ENCODE measurements at regions not wholly inside any gene's neighbourhood (a gene's known extent, or its start where the extent isn't known, plus 50 kb on each side); places are given as distances from the start of the nearest gene placed in this dataset.

DNA sequence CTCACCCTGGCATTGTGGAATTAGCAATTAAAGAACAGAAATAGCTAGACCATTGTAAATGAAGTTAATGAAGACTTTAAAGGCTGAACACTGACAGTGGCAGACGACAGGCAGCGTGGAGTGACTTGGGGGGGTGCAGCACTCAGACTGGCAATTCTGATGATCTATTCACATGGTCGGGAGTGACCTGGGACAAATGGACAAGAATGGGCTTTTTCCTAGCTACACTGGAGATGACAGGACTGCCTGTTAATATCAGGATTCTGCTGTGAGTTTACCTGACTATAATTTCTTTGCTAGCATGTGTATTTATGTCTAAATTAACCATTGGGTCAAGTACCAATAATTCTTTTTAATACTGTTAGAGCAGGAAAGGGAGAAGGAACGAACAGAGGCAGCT is 199.6 kb downstream of the FBXO15 start:
- H3K9me3 Mint-ChIP-seq (ENCODE audit: unreplicated experiment) = no peaks in the 10 kb centered on the region
- TF ChIP-seq, protein P1, sequence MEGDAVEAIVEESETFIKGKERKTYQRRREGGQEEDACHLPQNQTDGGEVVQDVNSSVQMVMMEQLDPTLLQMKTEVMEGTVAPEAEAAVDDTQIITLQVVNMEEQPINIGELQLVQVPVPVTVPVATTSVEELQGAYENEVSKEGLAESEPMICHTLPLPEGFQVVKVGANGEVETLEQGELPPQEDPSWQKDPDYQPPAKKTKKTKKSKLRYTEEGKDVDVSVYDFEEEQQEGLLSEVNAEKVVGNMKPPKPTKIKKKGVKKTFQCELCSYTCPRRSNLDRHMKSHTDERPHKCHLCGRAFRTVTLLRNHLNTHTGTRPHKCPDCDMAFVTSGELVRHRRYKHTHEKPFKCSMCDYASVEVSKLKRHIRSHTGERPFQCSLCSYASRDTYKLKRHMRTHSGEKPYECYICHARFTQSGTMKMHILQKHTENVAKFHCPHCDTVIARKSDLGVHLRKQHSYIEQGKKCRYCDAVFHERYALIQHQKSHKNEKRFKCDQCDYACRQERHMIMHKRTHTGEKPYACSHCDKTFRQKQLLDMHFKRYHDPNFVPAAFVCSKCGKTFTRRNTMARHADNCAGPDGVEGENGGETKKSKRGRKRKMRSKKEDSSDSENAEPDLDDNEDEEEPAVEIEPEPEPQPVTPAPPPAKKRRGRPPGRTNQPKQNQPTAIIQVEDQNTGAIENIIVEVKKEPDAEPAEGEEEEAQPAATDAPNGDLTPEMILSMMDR (IDR thresholded peaks at IDR 0.05; ENCODE audit: unreplicated experiment) = no peak
- ChIA-PET CTCF (interaction anchor here (1.0 kb wide), 1 partner anchor 32 kb away, joined by 5 read pairs; no protein-coding TSS in a partner anchor), POLR2A (interaction anchor here (0.7 to 1.3 kb wide), 2 partner anchors 8 to 159 kb away, joined by 4 read pairs; no protein-coding TSS in a partner anchor)
- intact Hi-C loops (cut with micrococcal nuclease) = no loop called here
- BruUV-seq (replicated peaks) = no TSS peak
- no peaks in the 10 kb centered on the region for H3K4me1 Mint-ChIP-seq (ENCODE audit: insufficient read depth, unreplicated experiment)
- DNase-seq (ENCODE audit: unreplicated experiment) = no peak
- H3K27me3 Mint-ChIP-seq (ENCODE audit: insufficient read depth, unreplicated experiment) = no peaks in the 10 kb centered on the region
- H3K36me3 Mint-ChIP-seq (ENCODE audit: insufficient read depth, unreplicated experiment) = no peaks in the 10 kb centered on the region
- H3K4me3 Mint-ChIP-seq (ENCODE audit: unreplicated experiment) = no peak overlapping the region
- H3K27ac Mint-ChIP-seq (ENCODE audit: low read depth, unreplicated experiment) = no peak overlapping the region

DNA sequence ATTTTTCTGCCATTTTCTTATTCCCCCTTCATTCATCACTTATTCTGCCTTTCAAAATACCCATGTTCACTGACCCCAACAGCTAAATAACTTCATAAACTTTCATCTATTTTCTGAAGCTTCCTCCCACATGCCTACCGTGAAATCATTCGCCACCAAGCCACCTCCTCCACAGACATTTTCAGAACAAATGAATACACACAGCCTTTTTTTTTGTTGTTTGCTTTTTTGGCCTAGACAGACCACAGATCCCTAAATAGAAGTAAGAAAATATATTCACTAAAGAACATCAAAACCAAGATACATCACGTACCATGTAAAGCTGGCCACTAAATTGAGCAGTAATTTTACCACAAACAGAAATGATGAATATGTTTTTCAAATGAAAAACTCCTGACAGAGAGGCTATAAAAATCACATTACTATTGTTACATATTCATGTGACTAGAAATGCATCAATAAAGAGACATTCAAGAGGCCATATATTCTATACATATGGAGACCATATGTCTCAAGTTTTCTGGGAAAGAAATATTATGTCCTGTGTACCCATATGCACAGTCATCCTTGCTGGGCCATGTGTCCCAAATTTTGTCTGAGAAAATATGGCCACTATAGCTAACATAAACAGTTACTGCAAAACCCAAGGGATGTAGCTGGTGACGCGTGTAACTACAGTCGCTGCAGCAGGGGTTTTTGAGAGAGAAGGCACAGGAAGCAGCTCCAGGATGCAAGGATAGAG is 200.3 kb downstream of the FBXO15 start:
- no peaks in the 10 kb centered on the region for H3K9me3 Mint-ChIP-seq (ENCODE audit: unreplicated experiment)
- POLR2A ChIA-PET = interaction anchor here (0.6 to 1.3 kb wide), 2 partner anchors 9 to 49 kb away, joined by 4 read pairs; no protein-coding TSS in a partner anchor
- H3K36me3 Mint-ChIP-seq (ENCODE audit: insufficient read depth, unreplicated experiment) = no peaks in the 10 kb centered on the region
- no peak overlapping the region for H3K4me3 Mint-ChIP-seq (ENCODE audit: unreplicated experiment)
- no peak for DNase-seq (ENCODE audit: unreplicated experiment)
- CTCF ChIA-PET = interaction anchor here (0.7 kb wide), 1 partner anchor 1124 kb away, joined by 3 read pairs; no protein-coding TSS in a partner anchor
- TF ChIP-seq, protein P1 (IDR thresholded peaks at IDR 0.05; ENCODE audit: unreplicated experiment) = no peak
- no peak overlapping the region for H3K27ac Mint-ChIP-seq (ENCODE audit: low read depth, unreplicated experiment)
- no peaks in the 10 kb centered on the region for H3K4me1 Mint-ChIP-seq (ENCODE audit: insufficient read depth, unreplicated experiment)
- no peaks in the 10 kb centered on the region for H3K27me3 Mint-ChIP-seq (ENCODE audit: insufficient read depth, unreplicated experiment)
- intact Hi-C loops (cut with micrococcal nuclease) = no loop called here
- no TSS peak for BruUV-seq (replicated peaks)

DNA sequence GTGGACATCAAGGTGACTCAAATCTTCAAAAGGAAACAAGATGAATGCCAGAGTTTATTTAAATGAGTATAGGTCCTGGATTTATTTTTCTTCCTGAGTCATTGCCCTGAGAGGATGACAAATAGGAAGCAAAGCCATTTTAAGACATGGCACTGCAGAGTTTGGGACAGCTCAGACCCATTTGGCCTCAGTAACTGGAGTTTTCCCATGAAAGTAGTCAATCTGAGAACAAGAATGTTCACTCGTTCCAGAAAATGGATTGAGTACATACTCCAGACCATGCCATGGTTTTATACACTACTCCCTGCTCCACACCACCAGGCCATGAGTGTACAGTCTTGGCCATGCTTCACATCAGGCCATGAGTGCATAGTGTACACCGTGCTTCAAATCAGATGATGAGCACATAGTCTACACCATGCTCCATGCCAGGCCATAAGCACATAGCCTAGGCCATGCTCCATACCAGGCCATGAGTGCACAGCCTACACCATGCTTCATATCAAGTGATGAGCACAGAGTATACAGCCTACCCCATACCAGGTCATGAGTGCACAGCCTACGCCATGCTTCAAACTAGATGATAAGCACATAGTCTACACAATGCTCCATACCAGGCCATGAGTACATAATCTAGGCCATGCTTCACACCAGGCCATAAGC is 202.4 kb downstream of the FBXO15 start:
- Mint-ChIP-seq H3K9me3 (ENCODE audit: unreplicated experiment) (no peaks in the 10 kb centered on the region), H3K27ac (ENCODE audit: low read depth, unreplicated experiment) (no peak overlapping the region), H3K27me3 (ENCODE audit: insufficient read depth, unreplicated experiment) (peaks cover 2% of the 10 kb centered on the region), H3K4me1 (ENCODE audit: insufficient read depth, unreplicated experiment) (no peaks in the 10 kb centered on the region), H3K4me3 (ENCODE audit: unreplicated experiment) (no peak overlapping the region), H3K36me3 (ENCODE audit: insufficient read depth, unreplicated experiment) (no peaks in the 10 kb centered on the region)
- intact Hi-C loops (cut with micrococcal nuclease) = no loop called here
- BruUV-seq (replicated peaks) = no TSS peak
- DNase-seq (ENCODE audit: unreplicated experiment) = no peak
- ChIA-PET POLR2A (no interaction called here), CTCF (interaction anchor here (0.7 kb wide), 1 partner anchor 704 kb away, joined by 3 read pairs; no protein-coding TSS in a partner anchor)
- TF ChIP-seq, protein P1 (IDR thresholded peaks at IDR 0.05; ENCODE audit: unreplicated experiment) = no peak

DNA sequence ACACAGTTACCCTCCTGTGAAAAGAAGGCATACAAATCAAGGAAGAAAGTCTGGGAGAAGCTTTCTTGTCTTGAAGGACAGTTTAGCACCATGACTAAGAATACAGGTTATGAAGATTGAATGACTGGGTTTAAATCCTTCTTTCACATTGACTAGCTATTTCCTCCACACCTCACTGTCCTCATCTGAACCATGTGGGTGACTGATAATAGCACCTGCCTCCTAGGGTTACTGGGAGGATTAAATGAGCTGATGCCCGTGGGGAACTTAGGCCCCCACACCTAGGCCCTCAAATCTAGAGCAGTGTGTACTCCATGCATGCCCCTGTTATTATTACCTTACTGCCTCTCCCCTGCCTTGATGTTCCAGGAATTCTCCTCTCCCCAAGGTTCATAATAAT is 202.9 kb downstream of the FBXO15 start:
- no peak for DNase-seq (ENCODE audit: unreplicated experiment)
- H3K36me3 Mint-ChIP-seq (ENCODE audit: insufficient read depth, unreplicated experiment) = no peaks in the 10 kb centered on the region
- CTCF ChIA-PET = interaction anchor here (0.7 kb wide), 1 partner anchor 704 kb away, joined by 3 read pairs; no protein-coding TSS in a partner anchor
- no peaks in the 10 kb centered on the region for H3K9me3 Mint-ChIP-seq (ENCODE audit: unreplicated experiment)
- no peak overlapping the region for H3K4me3 Mint-ChIP-seq (ENCODE audit: unreplicated experiment)
- H3K27me3 Mint-ChIP-seq (ENCODE audit: insufficient read depth, unreplicated experiment) = peaks cover 7% of the 10 kb centered on the region
- intact Hi-C loops (cut with micrococcal nuclease) = no loop called here
- H3K4me1 Mint-ChIP-seq (ENCODE audit: insufficient read depth, unreplicated experiment) = no peaks in the 10 kb centered on the region
- POLR2A ChIA-PET = no interaction called here
- TF ChIP-seq, protein P1 (IDR thresholded peaks at IDR 0.05; ENCODE audit: unreplicated experiment) = no peak
- no TSS peak for BruUV-seq (replicated peaks)
- no peak overlapping the region for H3K27ac Mint-ChIP-seq (ENCODE audit: low read depth, unreplicated experiment)

Measured in MCF 10A (cell line).